ENCODE measurements at regions not wholly inside any gene's neighbourhood (a gene's known extent, or its start where the extent isn't known, plus 50 kb on each side); places are given as distances from the start of the nearest gene placed in this dataset.

- no peaks in the 10 kb centered on the region for H3K79me2 ChIP-seq (ENCODE audit: control insufficient read depth, insufficient read depth, low read length)
- no peaks in the 10 kb centered on the region for H3K27me3 ChIP-seq (ENCODE audit: control insufficient read depth, extremely low read depth, insufficient read depth, low read length)
- H3K4me1 ChIP-seq (ENCODE audit: control insufficient read depth, extremely low read depth, insufficient read depth, low read length) = no peaks in the 10 kb centered on the region
- H3K9me1 ChIP-seq (ENCODE audit: control insufficient read depth, extremely low read depth, insufficient read depth, low read length) = no peaks in the 10 kb centered on the region
- H4K20me1 ChIP-seq (ENCODE audit: control insufficient read depth, extremely low read depth, insufficient read depth, low read length) = no peaks in the 10 kb centered on the region
- no peak overlapping the region for H3K27ac ChIP-seq (ENCODE audit: control insufficient read depth, insufficient read depth, low read length)
- no peak overlapping the region for H3K4me3 ChIP-seq (ENCODE audit: control insufficient read depth in 2 of 3, extremely low read depth in 1 of 3, insufficient read depth in 2 of 3, low read depth in 1 of 3, low read length in 3 of 3)
- no peak overlapping the region for H3K9ac ChIP-seq (ENCODE audit: control insufficient read depth, extremely low read depth, insufficient read depth, low read length)
- DNase-seq (ENCODE audit: low read depth, low spot score) (no peak), FAIRE-seq (no peak)
- no peak overlapping the region for H2AFZ ChIP-seq (ENCODE audit: control insufficient read depth, low read length)
- H3K36me3 ChIP-seq (ENCODE audit: control insufficient read depth in 2 of 2, extremely low read depth in 1 of 2, insufficient read depth in 2 of 2, low read length in 2 of 2) = no peaks in the 10 kb centered on the region
- TF ChIP-seq EZH2 (IDR thresholded peaks at IDR 0.05; ENCODE audit: low read length) = no peak
- TF ChIP-seq, protein P1, sequence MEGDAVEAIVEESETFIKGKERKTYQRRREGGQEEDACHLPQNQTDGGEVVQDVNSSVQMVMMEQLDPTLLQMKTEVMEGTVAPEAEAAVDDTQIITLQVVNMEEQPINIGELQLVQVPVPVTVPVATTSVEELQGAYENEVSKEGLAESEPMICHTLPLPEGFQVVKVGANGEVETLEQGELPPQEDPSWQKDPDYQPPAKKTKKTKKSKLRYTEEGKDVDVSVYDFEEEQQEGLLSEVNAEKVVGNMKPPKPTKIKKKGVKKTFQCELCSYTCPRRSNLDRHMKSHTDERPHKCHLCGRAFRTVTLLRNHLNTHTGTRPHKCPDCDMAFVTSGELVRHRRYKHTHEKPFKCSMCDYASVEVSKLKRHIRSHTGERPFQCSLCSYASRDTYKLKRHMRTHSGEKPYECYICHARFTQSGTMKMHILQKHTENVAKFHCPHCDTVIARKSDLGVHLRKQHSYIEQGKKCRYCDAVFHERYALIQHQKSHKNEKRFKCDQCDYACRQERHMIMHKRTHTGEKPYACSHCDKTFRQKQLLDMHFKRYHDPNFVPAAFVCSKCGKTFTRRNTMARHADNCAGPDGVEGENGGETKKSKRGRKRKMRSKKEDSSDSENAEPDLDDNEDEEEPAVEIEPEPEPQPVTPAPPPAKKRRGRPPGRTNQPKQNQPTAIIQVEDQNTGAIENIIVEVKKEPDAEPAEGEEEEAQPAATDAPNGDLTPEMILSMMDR (optimal IDR thresholded peaks at IDR 0.05 in 1 of 3, IDR thresholded peaks at IDR 0.05 in 1 of 3, conservative IDR thresholded peaks at IDR 0.05 in 1 of 3; ENCODE audit: extremely low read depth in 1 of 3, insufficient read depth in 2 of 3, low read length in 3 of 3) = no peak
- no peaks in the 10 kb centered on the region for H3K9me3 ChIP-seq (ENCODE audit: control insufficient read depth, low read depth, low read length)
- dilution Hi-C loops (cut with MboI; ENCODE audit: extremely low pct_ligation_motif_present, low sequenced_read_pairs) = no loop called here
- no peak overlapping the region for H3K4me2 ChIP-seq (ENCODE audit: control insufficient read depth, extremely low read depth, insufficient read depth, low read depth, low read length)
Measured at GRCh38 chr4:14545163-14545562, 457.1 kb upstream of the CPEB2 start.

DNA sequence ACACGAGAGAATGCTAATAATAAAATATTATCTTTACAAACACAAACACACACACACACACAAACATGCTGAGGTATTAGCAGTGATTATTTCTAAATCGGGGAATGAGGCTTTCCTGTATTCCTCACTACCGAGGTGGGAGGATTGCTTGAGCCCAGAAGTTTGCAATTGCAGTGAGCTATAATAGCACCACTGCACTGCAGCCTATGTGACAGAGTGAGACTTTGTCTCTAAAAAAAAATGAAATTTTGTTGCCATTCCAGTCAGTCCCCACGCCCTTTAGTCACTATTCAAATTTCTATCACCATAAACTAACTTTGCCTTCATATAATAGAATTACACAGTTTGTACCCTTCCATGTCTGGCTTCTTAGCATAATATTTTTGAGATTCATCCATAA lies 456.5 kb upstream of the CPEB2 start:
- no peaks in the 10 kb centered on the region for H4K20me1 ChIP-seq (ENCODE audit: control insufficient read depth, extremely low read depth, insufficient read depth, low read length)
- no peak overlapping the region for H3K9ac ChIP-seq (ENCODE audit: control insufficient read depth, extremely low read depth, insufficient read depth, low read length)
- dilution Hi-C loops (cut with MboI; ENCODE audit: extremely low pct_ligation_motif_present, low sequenced_read_pairs) = no loop called here
- H3K27ac ChIP-seq (ENCODE audit: control insufficient read depth, insufficient read depth, low read length) = no peak overlapping the region
- H3K27me3 ChIP-seq (ENCODE audit: control insufficient read depth, extremely low read depth, insufficient read depth, low read length) = no peaks in the 10 kb centered on the region
- no peaks in the 10 kb centered on the region for H3K9me3 ChIP-seq (ENCODE audit: control insufficient read depth, low read depth, low read length)
- no peaks in the 10 kb centered on the region for H3K4me1 ChIP-seq (ENCODE audit: control insufficient read depth, extremely low read depth, insufficient read depth, low read length)
- TF ChIP-seq, protein P1 (optimal IDR thresholded peaks at IDR 0.05 in 1 of 3, IDR thresholded peaks at IDR 0.05 in 1 of 3, conservative IDR thresholded peaks at IDR 0.05 in 1 of 3; ENCODE audit: extremely low read depth in 1 of 3, insufficient read depth in 2 of 3, low read length in 3 of 3) = no peak
- no peak for TF ChIP-seq EZH2 (IDR thresholded peaks at IDR 0.05; ENCODE audit: low read length)
- no peak overlapping the region for H3K4me2 ChIP-seq (ENCODE audit: control insufficient read depth, extremely low read depth, insufficient read depth, low read depth, low read length)
- no peak overlapping the region for H3K4me3 ChIP-seq (ENCODE audit: control insufficient read depth in 2 of 3, extremely low read depth in 1 of 3, insufficient read depth in 2 of 3, low read depth in 1 of 3, low read length in 3 of 3)
- no peak for DNase-seq (ENCODE audit: low read depth, low spot score)
- H3K79me2 ChIP-seq (ENCODE audit: control insufficient read depth, insufficient read depth, low read length) = no peaks in the 10 kb centered on the region
- H2AFZ ChIP-seq (ENCODE audit: control insufficient read depth, low read length) = no peak overlapping the region
- H3K9me1 ChIP-seq (ENCODE audit: control insufficient read depth, extremely low read depth, insufficient read depth, low read length) = no peaks in the 10 kb centered on the region
- no peaks in the 10 kb centered on the region for H3K36me3 ChIP-seq (ENCODE audit: control insufficient read depth in 2 of 2, extremely low read depth in 1 of 2, insufficient read depth in 2 of 2, low read length in 2 of 2)
- FAIRE-seq = no peak
